OCI-LY7 (cell line): ENCODE measurements at regions not wholly inside any gene's neighbourhood (a gene's known extent, or its start where the extent isn't known, plus 50 kb on each side); places are given as distances from the start of the nearest gene placed in this dataset.

Experiments used
- BruUV-seq: library from RNA; stranded (reverse); fragments of 400-500 nt; replicated peaks from 2 replicates; lab custom pipeline; 2021; lab: Mats Ljungman, UMichigan
- CTCF ChIA-PET: fragments of 300-600 bp; sonication (Branson Sonifier 250); formaldehyde crosslinking; loops from one replicate; lab custom pipeline; 2022; ENCODE audit warnings: antibody characterized with exemption; ENCODE audit not compliant: unreplicated experiment; lab: Charles Lee
- POLR2A ChIA-PET: fragments of 300-600 bp; sonication (Branson Sonifier 250); formaldehyde crosslinking; loops from one replicate; lab custom pipeline; 2022; ENCODE audit warnings: antibody characterized with exemption; lab: Charles Lee
- DNase-seq: peaks from one replicate; pipeline ENCODE4 v3.0.0-alpha.2; 2015; ENCODE audit warnings: low spot score
- H2AFZ ChIP-seq: fragments of 200-600 bp; sonication (generic), shearing (Covaris generic); 2 replicates; pipeline ENCODE4 v1.6.1; 2014; ENCODE audit warnings: mild to moderate bottlenecking, antibody characterized with exemption, low read length, moderate library complexity
- H3K27ac ChIP-seq: fragments of 200-600 bp; sonication (generic); 2 replicates; pipeline ENCODE4 v1.5.1; 2014; ENCODE audit warnings: mixed run types, low read depth, mild to moderate bottlenecking, moderate library complexity, low read length, inconsistent platforms; ENCODE audit not compliant: poor library complexity, severe bottlenecking
- H3K36me3 ChIP-seq: fragments of 200-600 bp; sonication (generic); 2 replicates; pipeline ENCODE4 v1.6.1; 2014; ENCODE audit warnings: mild to moderate bottlenecking, antibody characterized with exemption, low read length, moderate library complexity, mixed read lengths; ENCODE audit not compliant: insufficient read depth
- H3K4me1 ChIP-seq: fragments of 200-600 bp; sonication (generic); 2 replicates; pipeline ENCODE4 v1.5.1; 2014; ENCODE audit warnings: mild to moderate bottlenecking, low read length; ENCODE audit not compliant: insufficient read depth, poor library complexity, severe bottlenecking
- H3K4me2 ChIP-seq: fragments of 200-600 bp; sonication (generic); 2 replicates; pipeline ENCODE4 v1.6.1; 2014; ENCODE audit warnings: mild to moderate bottlenecking, low read length
- H3K4me3 ChIP-seq: fragments of 200-600 bp; sonication (generic); 2 replicates; pipeline ENCODE4 v1.5.1; 2014; ENCODE audit warnings: mild to moderate bottlenecking, low read depth, low read length; ENCODE audit not compliant: poor library complexity, severe bottlenecking
- H3K79me2 ChIP-seq: fragments of 200-600 bp; sonication (generic); 2 replicates; pipeline ENCODE4 v1.6.1; 2016; ENCODE audit warnings: low read depth, mild to moderate bottlenecking, low read length, moderate library complexity, mixed read lengths; ENCODE audit not compliant: insufficient read depth
- H3K9me2 ChIP-seq: fragments of 200-600 bp; sonication (generic); 2 replicates; pipeline ENCODE4 v1.6.1; 2016; ENCODE audit warnings: mild to moderate bottlenecking, low read length, mixed read lengths; ENCODE audit not compliant: insufficient read depth
- H3K9me3 ChIP-seq: fragments of 200-600 bp; sonication (generic); 2 replicates; pipeline ENCODE4 v1.6.1; 2014; ENCODE audit warnings: mild to moderate bottlenecking, mixed run types, low read length, mixed read lengths
- H4K20me1 ChIP-seq: fragments of 200-600 bp; sonication (generic); 2 replicates; pipeline ENCODE4 v1.6.1; 2014; ENCODE audit warnings: mild to moderate bottlenecking, antibody characterized with exemption, low read length, moderate library complexity, mixed read lengths; ENCODE audit not compliant: insufficient read depth
- EZH2phosphoT487 ChIP-seq: fragments of 200-600 bp; sonication (generic); IDR thresholded peaks from 2 replicates; pipeline ENCODE4 v1.6.1; 2018; ENCODE audit warnings: low read depth, borderline replicate concordance, mild to moderate bottlenecking, mixed run types, antibody characterized with exemption, low read length, moderate library complexity, mixed read lengths
- intact Hi-C: fragments of 100-400 bp; cut with micrococcal nuclease; formaldehyde crosslinking; loops from one replicate; pipeline ENCODE4 v1.10.0; 2022; ENCODE audit not compliant: unreplicated experiment
- TF ChIP-seq, protein P1 (sequence below): fragments of 200-600 bp; sonication (generic); conservative IDR thresholded peaks from 2 replicates; pipeline ENCODE4 v1.5.1; 2014; ENCODE audit warnings: mild to moderate bottlenecking, antibody characterized with exemption, low read length, moderate library complexity, mixed read lengths

GRCh38 chr17:53696286-53696685 is 126.4 kb upstream of the KIF2B start:
- Histone ChIP-seq H3K79me2 (no peaks in the 10 kb centered on the region), H3K27ac (no peak overlapping the region), H2AFZ (no peak overlapping the region), H3K4me2 (no peak overlapping the region), H4K20me1 (no peaks in the 10 kb centered on the region), H3K9me3 (no peaks in the 10 kb centered on the region), H3K36me3 (no peaks in the 10 kb centered on the region), H3K4me3 (no peak overlapping the region), H3K9me2 (no peaks in the 10 kb centered on the region), H3K4me1 (no peaks in the 10 kb centered on the region)
- TF ChIP-seq, protein P1, sequence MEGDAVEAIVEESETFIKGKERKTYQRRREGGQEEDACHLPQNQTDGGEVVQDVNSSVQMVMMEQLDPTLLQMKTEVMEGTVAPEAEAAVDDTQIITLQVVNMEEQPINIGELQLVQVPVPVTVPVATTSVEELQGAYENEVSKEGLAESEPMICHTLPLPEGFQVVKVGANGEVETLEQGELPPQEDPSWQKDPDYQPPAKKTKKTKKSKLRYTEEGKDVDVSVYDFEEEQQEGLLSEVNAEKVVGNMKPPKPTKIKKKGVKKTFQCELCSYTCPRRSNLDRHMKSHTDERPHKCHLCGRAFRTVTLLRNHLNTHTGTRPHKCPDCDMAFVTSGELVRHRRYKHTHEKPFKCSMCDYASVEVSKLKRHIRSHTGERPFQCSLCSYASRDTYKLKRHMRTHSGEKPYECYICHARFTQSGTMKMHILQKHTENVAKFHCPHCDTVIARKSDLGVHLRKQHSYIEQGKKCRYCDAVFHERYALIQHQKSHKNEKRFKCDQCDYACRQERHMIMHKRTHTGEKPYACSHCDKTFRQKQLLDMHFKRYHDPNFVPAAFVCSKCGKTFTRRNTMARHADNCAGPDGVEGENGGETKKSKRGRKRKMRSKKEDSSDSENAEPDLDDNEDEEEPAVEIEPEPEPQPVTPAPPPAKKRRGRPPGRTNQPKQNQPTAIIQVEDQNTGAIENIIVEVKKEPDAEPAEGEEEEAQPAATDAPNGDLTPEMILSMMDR: no peak
- TF ChIP-seq EZH2phosphoT487: no peak
- ChIA-PET CTCF (no interaction called here), POLR2A (no interaction called here)
- DNase-seq: no peak
- intact Hi-C loops: no loop called here
- no TSS peak for BruUV-seq

GRCh38 chr17:53687324-53687723 is 135.4 kb upstream of the KIF2B start:
- no peaks in the 10 kb centered on the region for H3K79me2 ChIP-seq
- no peaks in the 10 kb centered on the region for H3K9me2 ChIP-seq
- ChIA-PET POLR2A (no interaction called here), CTCF (no interaction called here)
- H3K9me3 ChIP-seq: no peaks in the 10 kb centered on the region
- H2AFZ ChIP-seq: no peak overlapping the region
- no peaks in the 10 kb centered on the region for H3K36me3 ChIP-seq
- no peak overlapping the region for H3K4me2 ChIP-seq
- no peak for DNase-seq
- no peaks in the 10 kb centered on the region for H4K20me1 ChIP-seq
- H3K27ac ChIP-seq: no peak overlapping the region
- intact Hi-C loops: no loop called here
- H3K4me3 ChIP-seq: no peak overlapping the region
- TF ChIP-seq, protein P1: no peak
- TF ChIP-seq EZH2phosphoT487: no peak
- H3K4me1 ChIP-seq: no peaks in the 10 kb centered on the region
- BruUV-seq: no TSS peak

GRCh38 chr17:53680745-53681144 is 142.0 kb upstream of the KIF2B start:
- Histone ChIP-seq H3K4me2 (no peak overlapping the region), H3K4me1 (no peaks in the 10 kb centered on the region), H3K9me3 (no peaks in the 10 kb centered on the region), H3K79me2 (no peaks in the 10 kb centered on the region), H3K27ac (no peak overlapping the region), H3K36me3 (no peaks in the 10 kb centered on the region), H3K9me2 (no peaks in the 10 kb centered on the region), H3K4me3 (no peak overlapping the region), H4K20me1 (no peaks in the 10 kb centered on the region), H2AFZ (no peak overlapping the region)
- CTCF ChIA-PET: no interaction called here
- TF ChIP-seq EZH2phosphoT487: no peak
- TF ChIP-seq, protein P1: no peak
- POLR2A ChIA-PET: no interaction called here
- DNase-seq: no peak
- no TSS peak for BruUV-seq
- intact Hi-C loops: no loop called here
